HG03139 (cell line): ENCODE measurements at regions not wholly inside any gene's neighbourhood (a gene's known extent, or its start where the extent isn't known, plus 50 kb on each side); places are given as distances from the start of the nearest gene placed in this dataset.
"Not testable (repeated sequence)": the region's sequence is repeated elsewhere in the genome, so short reads cannot be mapped to it uniquely, and the experiment has no call there.

Source experiments
- ATAC-seq: cut with Tn5 transposase; IDR thresholded peaks from one replicate; pipeline ENCODE4 v1.9.1; 2021; ENCODE audit not compliant: unreplicated experiment

GRCh38 chr5:163569284-163569683 lies 63.9 kb downstream of the MAT2B start:
- ATAC-seq: no peak

- no peak for ATAC-seq
Observed at GRCh38 chr5:163571744-163572143, 66.3 kb downstream of the MAT2B start.

- ATAC-seq: no peak
Observed at GRCh38 chr5:163574472-163575440, 69.3 kb downstream of the MAT2B start.

GRCh38 chr5:163578652-163579051 lies 73.2 kb downstream of the MAT2B start:
- no peak for ATAC-seq

GRCh38 chr5:163579729-163580128 lies 74.3 kb downstream of the MAT2B start:
- ATAC-seq: no peak

GRCh38 chr5:163580516-163580915 lies 75.1 kb downstream of the MAT2B start:
- ATAC-seq: no peak

- ATAC-seq: not testable (repeated sequence)
Observed at GRCh38 chr5:163583491-163584153, 78.2 kb downstream of the MAT2B start.

- ATAC-seq: no peak
Observed at GRCh38 chr5:163585206-163585605, 79.8 kb downstream of the MAT2B start.

- no peak for ATAC-seq
Observed at GRCh38 chr5:163586531-163586956, 81.1 kb downstream of the MAT2B start.

GRCh38 chr5:163594951-163595350 lies 89.5 kb downstream of the MAT2B start:
- no peak for ATAC-seq

GRCh38 chr5:163595932-163596607 lies 90.7 kb downstream of the MAT2B start:
- ATAC-seq: no peak

- ATAC-seq: no peak
Observed at GRCh38 chr5:163596608-163597315, 91.3 kb downstream of the MAT2B start.

GRCh38 chr5:163604013-163604412 lies 98.6 kb downstream of the MAT2B start:
- no peak for ATAC-seq

- ATAC-seq: no peak
Observed at GRCh38 chr5:163607256-163607655, 101.8 kb downstream of the MAT2B start.

- no peak for ATAC-seq
Observed at GRCh38 chr5:163608621-163609020, 103.2 kb downstream of the MAT2B start.

GRCh38 chr5:163609910-163610309 lies 104.5 kb downstream of the MAT2B start:
- ATAC-seq: no peak

GRCh38 chr5:163612358-163613149 lies 107.1 kb downstream of the MAT2B start:
- ATAC-seq: no peak

GRCh38 chr5:163613150-163613442 lies 107.7 kb downstream of the MAT2B start:
- ATAC-seq: no peak

GRCh38 chr5:163614787-163615186 lies 109.4 kb downstream of the MAT2B start:
- ATAC-seq: no peak

GRCh38 chr5:163619273-163619934 lies 114.0 kb downstream of the MAT2B start:
- no peak for ATAC-seq
